Left lung (tissue), 4 donors: ENCODE measurements at regions not wholly inside any gene's neighbourhood (a gene's known extent, or its start where the extent isn't known, plus 50 kb on each side); places are given as distances from the start of the nearest gene placed in this dataset.

ENCODE experiments used
- ATAC-seq: fragments of 200-7000 bp; cut with Tn5 transposase; one replicate; pipeline ENCODE4 v1.9.1; 2020; ENCODE audit warnings: moderate library complexity
- DNase-seq, 4 donors: peaks; one replicate each; pipeline ENCODE4 v3.0.0-alpha.2; 2013 to 2020
- H3K27ac ChIP-seq, 2 donors: fragments of 200-600 bp; sonication (generic) in 1 of 2; one replicate each; pipeline versions ENCODE4 v1.5.0 to v1.8.0; 2020 to 2021
- H3K27me3 ChIP-seq, 2 donors: fragments of 200-600 bp; sonication (generic) in 1 of 2; one replicate each; pipeline versions ENCODE4 v1.5.0 to v1.8.0; 2020 to 2021
- H3K36me3 ChIP-seq, 2 donors: fragments of 200-600 bp; sonication (generic) in 1 of 2; one replicate each; pipeline versions ENCODE4 v1.5.0 to v1.8.0; 2020 to 2021
- H3K4me1 ChIP-seq, 2 donors: fragments of 200-600 bp; one replicate each; pipeline ENCODE4 v1.8.0; 2021
- H3K4me3 ChIP-seq, 2 donors: fragments of 200-600 bp; sonication (generic) in 1 of 2; one replicate each; pipeline versions ENCODE4 v1.5.0 to v1.8.0; 2020 to 2021; ENCODE audit warnings: mild to moderate bottlenecking in 1 of 2
- H3K9me3 ChIP-seq, 2 donors: fragments of 200-600 bp; sonication (generic) in 1 of 2; one replicate each; pipeline versions ENCODE4 v1.5.0 to v1.8.0; 2020 to 2021
- CTCF ChIP-seq, 2 donors: fragments of 200-600 bp; sonication (generic) in 1 of 2; IDR thresholded peaks; one replicate each; pipeline versions ENCODE4 v1.5.0 to v1.8.0; 2021; ENCODE audit warnings: antibody characterized with exemption in 2 of 2
- intact Hi-C, 2 donors: fragments of 100-400 bp; cut with DNase I; formaldehyde crosslinking; loops; one replicate each; pipeline versions ENCODE4 v1.11.2 to v1.14.2; 2022
- donor health status: DM: no; HTN: yes; CAD: no.
- donor health status: DM: no; HTN: no; CAD: no.

- Histone ChIP-seq H3K9me3 (no peaks in the 10 kb centered on the region), H3K4me1 (peaks cover 0 to 26% of the 10 kb centered on the region in 2 donors), H3K36me3 (no peaks in the 10 kb centered on the region), H3K27me3 (peaks cover 0 to 13% of the 10 kb centered on the region in 2 donors), H3K27ac (no peak overlapping the region), H3K4me3 (no peak overlapping the region)
- no peak for TF ChIP-seq CTCF (IDR thresholded peaks at IDR 0.05)
- no peak for DNase-seq
- peak; percentile 37 for ATAC-seq
- intact Hi-C loops = no loop called here
These were observed 75.5 kb upstream of the MED9 start for GRCh38 chr17:17401271-17401781.

GRCh38 chr17:17402558-17402957 is 74.2 kb upstream of the MED9 start:
- DNase-seq (no peak), ATAC-seq (no peak)
- intact Hi-C loops = no loop called here
- Histone ChIP-seq H3K36me3 (no peaks in the 10 kb centered on the region), H3K4me1 (peaks cover 0 to 26% of the 10 kb centered on the region in 2 donors), H3K9me3 (no peaks in the 10 kb centered on the region), H3K27me3 (peaks cover 0 to 13% of the 10 kb centered on the region in 2 donors), H3K4me3 (no peak overlapping the region), H3K27ac (no peak overlapping the region)
- TF ChIP-seq CTCF (IDR thresholded peaks at IDR 0.05) = no peak

- intact Hi-C loops = no loop called here
- H3K36me3 ChIP-seq = no peaks in the 10 kb centered on the region
- H3K4me3 ChIP-seq = no peak overlapping the region
- H3K9me3 ChIP-seq = no peaks in the 10 kb centered on the region
- TF ChIP-seq CTCF (IDR thresholded peaks at IDR 0.05) = no peak
- ATAC-seq = no peak
- peaks cover 0 to 27% of the 10 kb centered on the region in 2 donors for H3K4me1 ChIP-seq
- no peak overlapping the region for H3K27ac ChIP-seq
- DNase-seq = no peak
- H3K27me3 ChIP-seq = peaks cover 0 to 13% of the 10 kb centered on the region in 2 donors
These were observed 73.7 kb upstream of the MED9 start for GRCh38 chr17:17403065-17403464.

GRCh38 chr17:17403899-17404576 is 72.8 kb upstream of the MED9 start:
- H3K27me3 ChIP-seq = peaks cover 0 to 13% of the 10 kb centered on the region in 2 donors
- no peak overlapping the region for H3K4me3 ChIP-seq
- no peak for ATAC-seq
- H3K27ac ChIP-seq = peak overlapping the region in 1 of 2 donors; percentile 2
- no peak for TF ChIP-seq CTCF (IDR thresholded peaks at IDR 0.05)
- no peaks in the 10 kb centered on the region for H3K9me3 ChIP-seq
- H3K36me3 ChIP-seq = no peaks in the 10 kb centered on the region
- H3K4me1 ChIP-seq = peaks cover 0 to 34% of the 10 kb centered on the region in 2 donors
- intact Hi-C loops = no loop called here
- DNase-seq = no peak

GRCh38 chr17:17405673-17406072 is 71.1 kb upstream of the MED9 start:
- intact Hi-C loops = no loop called here
- ATAC-seq (no peak), DNase-seq (no peak)
- no peaks in the 10 kb centered on the region for H3K9me3 ChIP-seq
- no peak overlapping the region for H3K27ac ChIP-seq
- peaks cover 0 to 13% of the 10 kb centered on the region in 2 donors for H3K27me3 ChIP-seq
- H3K4me3 ChIP-seq = no peak overlapping the region
- peaks cover 0 to 34% of the 10 kb centered on the region in 2 donors for H3K4me1 ChIP-seq
- H3K36me3 ChIP-seq = no peaks in the 10 kb centered on the region
- no peak for TF ChIP-seq CTCF (IDR thresholded peaks at IDR 0.05)
